ENCODE measurements at regions not wholly inside any gene's neighbourhood (a gene's known extent, or its start where the extent isn't known, plus 50 kb on each side); places are given as distances from the start of the nearest gene placed in this dataset.

DNA sequence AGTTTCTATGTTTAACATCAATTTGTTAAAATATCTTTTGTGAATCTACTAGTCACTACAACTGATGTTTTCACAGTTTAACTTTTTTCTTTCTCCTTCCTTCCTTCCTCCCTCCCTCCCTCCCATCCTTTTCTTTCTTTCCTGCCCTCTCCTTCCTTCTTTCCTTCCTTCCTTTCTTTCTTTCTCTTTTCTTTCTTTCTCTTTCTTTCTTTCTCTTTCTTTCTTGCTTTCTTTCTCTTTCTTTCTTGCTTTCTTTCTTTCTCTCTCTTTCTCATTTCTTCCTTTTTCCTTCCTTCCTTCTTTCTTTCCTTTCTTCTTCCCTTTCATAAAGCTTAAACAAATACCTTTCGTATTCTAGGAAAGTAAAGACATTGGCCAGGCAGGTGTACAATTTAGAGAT, 2083.0 kb upstream of the CELF4 start:
- Histone ChIP-seq H3K14ac (ENCODE audit: insufficient read length) (no peak overlapping the region), H4K91ac (replicated peaks; ENCODE audit: insufficient read length, low read length) (no peak overlapping the region), H3K36me3 (ENCODE audit: control insufficient read depth in 2 of 4, insufficient read depth in 4 of 4, low read length in 3 of 4) (no peaks in the 10 kb centered on the region), H2BK12ac (ENCODE audit: low read depth, low read length) (no peak overlapping the region), H3K4ac (replicated peaks; ENCODE audit: insufficient read length, low read depth, low read length) (no peak overlapping the region), H2AFZ (ENCODE audit: low read length) (no peak overlapping the region), H3K4me3 (ENCODE audit: extremely low read depth in 1 of 4, insufficient read depth in 2 of 4, low read depth in 3 of 4, low read length in 4 of 4) (no peak overlapping the region), H3K79me1 (ENCODE audit: low read depth, low read length) (no peaks in the 10 kb centered on the region), H4K5ac (ENCODE audit: insufficient read length, low read depth, low read length) (no peak overlapping the region), H3K23ac (ENCODE audit: insufficient read length) (no peak overlapping the region), H2AK5ac (ENCODE audit: low read depth, low read length) (no peak overlapping the region), H3K4me2 (ENCODE audit: insufficient read depth in 1 of 2, low read depth in 2 of 2, low read length in 2 of 2) (no peak overlapping the region), H4K8ac (ENCODE audit: extremely low read depth, insufficient read depth, low read length) (no peak overlapping the region), H2BK15ac (ENCODE audit: low read length) (no peak overlapping the region), H3K56ac (replicated peaks; ENCODE audit: insufficient read length, low read depth, low read length) (no peak overlapping the region), H3K27ac (ENCODE audit: low read depth, low read length) (no peak overlapping the region), H3K18ac (ENCODE audit: extremely low read depth, low read length) (no peak overlapping the region), H2BK120ac (replicated peaks; ENCODE audit: low read depth, low read length) (no peak overlapping the region), H3K79me2 (ENCODE audit: control insufficient read depth in 1 of 2, insufficient read depth in 2 of 2, low read length in 2 of 2) (no peaks in the 10 kb centered on the region), H3K9ac (replicated peaks in 1 of 4; ENCODE audit: extremely low read depth in 1 of 4, low read depth in 3 of 4, low read length in 3 of 4) (no peak overlapping the region), H3K9me3 (ENCODE audit: insufficient read depth in 2 of 2, low read depth in 1 of 2, low read length in 1 of 2) (no peaks in the 10 kb centered on the region), H3K27me3 (replicated peaks in 1 of 4; ENCODE audit: control insufficient read depth in 3 of 4, extremely low read depth in 1 of 4, insufficient read depth in 3 of 4, low read length in 3 of 4) (no peaks in the 10 kb centered on the region), H2BK20ac (ENCODE audit: low read length) (no peak overlapping the region), H4K20me1 (replicated peaks in 1 of 2; ENCODE audit: control insufficient read depth in 1 of 2, insufficient read depth in 2 of 2, low read length in 2 of 2) (no peaks in the 10 kb centered on the region), H3K23me2 (ENCODE audit: low read depth, low read length) (no peaks in the 10 kb centered on the region), H3K4me1 (replicated peaks in 1 of 4; ENCODE audit: control insufficient read depth in 3 of 4, insufficient read depth in 4 of 4, low read length in 3 of 4) (peaks cover 0 to 8% (median 3%) of the 10 kb centered on the region in 4 experiments; a peak in 1 of 7 replicates), H2BK5ac (ENCODE audit: low read depth, low read length) (no peak overlapping the region)
- DNase-seq (ENCODE audit: low read depth in 1 of 2, low spot score in 2 of 2) (no peak), FAIRE-seq (no peak)
- POLR2A ChIA-PET (ENCODE audit: partially characterized antibody) = no interaction called here
- 100% methylated on average over 1 of the region's 1 CpG; no CpG with 5 or more reads in 1 of the 2 experiments for WGBS, 2 experiments (ENCODE audit: extremely low coverage in 1 of 2, insufficient coverage in 1 of 2, insufficient read length in 1 of 2, insufficient replicate concordance in 2 of 2, low coverage in 1 of 2, low lambda C conversion rate in 2 of 2, missing lambda C conversion rate in 1 of 2)
- CTCF ChIA-PET (ENCODE audit: partially characterized antibody) = interaction anchor here (1.4 kb wide), 1 partner anchor 11 kb away, joined by 3 read pairs; no protein-coding TSS in a partner anchor
- TF ChIP-seq HDAC2 (IDR thresholded peaks at IDR 0.05; ENCODE audit: borderline replicate concordance in 1 of 2, low read depth in 2 of 2, low read length in 2 of 2) (no peak), MAFK (IDR thresholded peaks at IDR 0.05; ENCODE audit: low read depth, low read length) (no peak), BRCA1 (IDR thresholded peaks at IDR 0.05; ENCODE audit: low read depth, low read length) (no peak), CREB1 (IDR thresholded peaks at IDR 0.05) (no peak), SIX5 (IDR thresholded peaks at IDR 0.05; ENCODE audit: low read depth, low read length) (no peak), CHD1 (IDR thresholded peaks at IDR 0.05; ENCODE audit: low read depth, low read length) (no peak), KDM4A (IDR thresholded peaks at IDR 0.05; ENCODE audit: low read depth, low read length, severe bottlenecking) (no peak), EP300 (IDR thresholded peaks at IDR 0.05; ENCODE audit: borderline replicate concordance in 1 of 2, low read depth in 2 of 2, low read length in 2 of 2) (no peak), CBX8 (IDR thresholded peaks at IDR 0.05; ENCODE audit: borderline replicate concordance, low read depth, low read length) (no peak), HDAC6 (IDR thresholded peaks at IDR 0.05; ENCODE audit: low read depth, low read length) (no peak), GABPA (IDR thresholded peaks at IDR 0.05; ENCODE audit: borderline replicate concordance, insufficient read depth, low read length) (no peak)

Data from H1 (cell line).